ENCODE measurements at regions not wholly inside any gene's neighbourhood (a gene's known extent, or its start where the extent isn't known, plus 50 kb on each side); places are given as distances from the start of the nearest gene placed in this dataset.
"Not testable (repeated sequence)": the region's sequence is repeated elsewhere in the genome, so short reads cannot be mapped to it uniquely, and the experiment has no call there.

GRCh38 chr3:30479737-30480136 lies 126.7 kb upstream of the TGFBR2 start:
- peaks cover 20 to 39% (median 29%) of the 10 kb centered on the region in 4 donors for H3K4me1 Mint-ChIP-seq
- H3K27me3 Mint-ChIP-seq, H3K27ac Mint-ChIP-seq, POLR2A ChIA-PET, DNase-seq, H3K4me3 Mint-ChIP-seq, H3K9me3 Mint-ChIP-seq, ATAC-seq: not testable (repeated sequence)
- H3K36me3 Mint-ChIP-seq, result peaks cover 0 to 11% (median 7%) of the 10 kb centered on the region in 3 donors

- Mint-ChIP-seq H3K36me3 (peaks cover 0 to 11% (median 7%) of the 10 kb centered on the region in 3 donors), H3K4me1 (peaks cover 15 to 34% (median 24%) of the 10 kb centered on the region in 4 donors)
- H3K4me3 Mint-ChIP-seq, DNase-seq, H3K27me3 Mint-ChIP-seq, H3K27ac Mint-ChIP-seq, POLR2A ChIA-PET, ATAC-seq, H3K9me3 Mint-ChIP-seq: not testable (repeated sequence)
Observed at GRCh38 chr3:30480156-30480555, 126.2 kb upstream of the TGFBR2 start.

GRCh38 chr3:30480587-30480986 lies 125.8 kb upstream of the TGFBR2 start:
- Mint-ChIP-seq H3K4me3 (no peak overlapping the region), H3K9me3 (peaks cover 0 to 6% (median 2%) of the 10 kb centered on the region in 9 donors), H3K27ac (no peak overlapping the region), H3K4me1 (peaks cover 11 to 30% (median 20%) of the 10 kb centered on the region in 4 donors), H3K36me3 (peaks cover 0 to 11% (median 9%) of the 10 kb centered on the region in 3 donors), H3K27me3 (no peaks in the 10 kb centered on the region)
- POLR2A ChIA-PET, result no interaction called here
- DNase-seq (no peak), ATAC-seq (no peak)

- H3K27ac Mint-ChIP-seq, result peak overlapping the region in 1 of 10 donors; percentile 25
Observed at GRCh38 chr3:30481241-30481640, 125.2 kb upstream of the TGFBR2 start.

GRCh38 chr3:30484229-30484628 lies 122.2 kb upstream of the TGFBR2 start:
- peak overlapping the region in 1 of 10 donors; percentile 58 for H3K27ac Mint-ChIP-seq
- H3K4me1 Mint-ChIP-seq, POLR2A ChIA-PET, DNase-seq, H3K4me3 Mint-ChIP-seq, H3K27me3 Mint-ChIP-seq, ATAC-seq: not testable (repeated sequence)
- H3K36me3 Mint-ChIP-seq, result peaks cover 0 to 22% (median 19%) of the 10 kb centered on the region in 3 donors
- peaks cover 10 to 27% (median 18%) of the 10 kb centered on the region in 9 donors for H3K9me3 Mint-ChIP-seq

More at GRCh38 chr3:30481241-30481640, 125.2 kb upstream of the TGFBR2 start:
- POLR2A ChIA-PET, result no interaction called here
- Mint-ChIP-seq H3K9me3 (peaks cover 0 to 6% (median 5%) of the 10 kb centered on the region in 9 donors), H3K4me1 (peaks cover 11 to 25% (median 15%) of the 10 kb centered on the region in 4 donors), H3K36me3 (peaks cover 0 to 11% (median 11%) of the 10 kb centered on the region in 3 donors), H3K4me3 (no peak overlapping the region), H3K27me3 (no peaks in the 10 kb centered on the region)
- no peak for ATAC-seq
- DNase-seq, result no peak

- ATAC-seq (no peak), DNase-seq (no peak)
- H3K9me3 Mint-ChIP-seq, result peaks cover 9 to 34% (median 23%) of the 10 kb centered on the region in 9 donors
- POLR2A ChIA-PET, result interaction anchor here (0.6 kb wide), 1 partner anchor 18 kb away, joined by 4 read pairs; no protein-coding TSS in a partner anchor
- H3K27ac Mint-ChIP-seq, result no peak overlapping the region
- no peaks in the 10 kb centered on the region for H3K27me3 Mint-ChIP-seq
- peaks cover 0 to 25% (median 21%) of the 10 kb centered on the region in 3 donors for H3K36me3 Mint-ChIP-seq
- no peak overlapping the region for H3K4me3 Mint-ChIP-seq
- peaks cover 0 to 3% (median 0%) of the 10 kb centered on the region in 4 donors for H3K4me1 Mint-ChIP-seq
Observed at GRCh38 chr3:30486368-30486767, 120.0 kb upstream of the TGFBR2 start.

- Mint-ChIP-seq H3K4me3 (no peak overlapping the region), H3K27me3 (no peaks in the 10 kb centered on the region), H3K36me3 (peaks cover 0 to 25% (median 21%) of the 10 kb centered on the region in 3 donors), H3K4me1 (peaks cover 0 to 4% (median 0%) of the 10 kb centered on the region in 4 donors), H3K9me3 (peaks cover 9 to 34% (median 23%) of the 10 kb centered on the region in 9 donors), H3K27ac (no peak overlapping the region)
- no peak for ATAC-seq
- no peak for DNase-seq
- POLR2A ChIA-PET, result no interaction called here
Observed at GRCh38 chr3:30488070-30488756, 118.2 kb upstream of the TGFBR2 start.

- Mint-ChIP-seq H3K4me3 (no peak overlapping the region), H3K36me3 (peaks cover 0 to 25% (median 17%) of the 10 kb centered on the region in 3 donors), H3K27ac (no peak overlapping the region), H3K9me3 (peaks cover 9 to 28% (median 21%) of the 10 kb centered on the region in 9 donors), H3K4me1 (peaks cover 15 to 27% (median 24%) of the 10 kb centered on the region in 4 donors), H3K27me3 (no peaks in the 10 kb centered on the region)
- no peak for ATAC-seq
- POLR2A ChIA-PET, result interaction anchor here (0.6 kb wide), 1 partner anchor 107 kb away, joined by 5 read pairs; no protein-coding TSS in a partner anchor
- no peak for DNase-seq
Observed at GRCh38 chr3:30492322-30493192, 113.8 kb upstream of the TGFBR2 start.

GRCh38 chr3:30493911-30494311 lies 112.5 kb upstream of the TGFBR2 start:
- no peak for DNase-seq
- POLR2A ChIA-PET, result no interaction called here
- H3K27ac Mint-ChIP-seq, result peak overlapping the region in 1 of 10 donors; percentile 1
- H3K36me3 Mint-ChIP-seq, result peaks cover 0 to 14% (median 12%) of the 10 kb centered on the region in 3 donors
- no peak for ATAC-seq
- H3K9me3 Mint-ChIP-seq, result peaks cover 5 to 14% (median 13%) of the 10 kb centered on the region in 9 donors
- H3K27me3 Mint-ChIP-seq, result no peaks in the 10 kb centered on the region
- H3K4me1 Mint-ChIP-seq, result peaks cover 15 to 29% (median 26%) of the 10 kb centered on the region in 4 donors
- H3K4me3 Mint-ChIP-seq, result no peak overlapping the region

GRCh38 chr3:30495172-30496065 lies 111.0 kb upstream of the TGFBR2 start:
- H3K27me3 Mint-ChIP-seq, result no peaks in the 10 kb centered on the region
- peak overlapping the region in 9 of 10 donors; percentile 53 to 88 (median 83) for H3K27ac Mint-ChIP-seq
- peak overlapping the region in 9 of 10 donors; percentile 3 to 76 (median 72) for H3K4me3 Mint-ChIP-seq
- ATAC-seq (peak; percentile 45 to 65), DNase-seq (peak in 2 of 10 donors; percentile 12 to 18)
- H3K36me3 Mint-ChIP-seq, result peaks cover 0 to under 1% (median 0%) of the 10 kb centered on the region in 3 donors
- peaks cover 0 to 3% (median under 1%) of the 10 kb centered on the region in 9 donors for H3K9me3 Mint-ChIP-seq
- peaks cover 15 to 32% (median 26%) of the 10 kb centered on the region in 4 donors for H3K4me1 Mint-ChIP-seq
- POLR2A ChIA-PET, result interaction anchor here (0.6 to 1.4 kb wide), 7 partner anchors 17 to 1833 kb away, joined by 3 to 6 read pairs (median 3); no protein-coding TSS in a partner anchor

- DNase-seq (peak in 3 of 10 donors; percentile 1 to 26 (median 19)), ATAC-seq (peak; percentile 47 to 63)
- H3K9me3 Mint-ChIP-seq, result no peaks in the 10 kb centered on the region
- H3K4me3 Mint-ChIP-seq, result peak overlapping the region in 9 of 10 donors; percentile 19 to 76 (median 72)
- H3K27ac Mint-ChIP-seq, result peak overlapping the region; percentile 61 to 88 (median 84)
- peaks cover 16 to 36% (median 28%) of the 10 kb centered on the region in 4 donors for H3K4me1 Mint-ChIP-seq
- POLR2A ChIA-PET, result interaction anchor here (0.7 to 1.4 kb wide), 7 partner anchors 18 to 293 kb away, joined by 3 to 6 read pairs (median 3); no protein-coding TSS in a partner anchor
- H3K27me3 Mint-ChIP-seq, result no peaks in the 10 kb centered on the region
- no peaks in the 10 kb centered on the region for H3K36me3 Mint-ChIP-seq
Observed at GRCh38 chr3:30496066-30496966, 110.1 kb upstream of the TGFBR2 start.
